ENCODE measurements at regions not wholly inside any gene's neighbourhood (a gene's known extent, or its start where the extent isn't known, plus 50 kb on each side); places are given as distances from the start of the nearest gene placed in this dataset.

- TF ChIP-seq EZH2 (IDR thresholded peaks at IDR 0.05; ENCODE audit: borderline replicate concordance, low read depth, low read length, severe bottlenecking), result no peak
- TF ChIP-seq, protein P1, sequence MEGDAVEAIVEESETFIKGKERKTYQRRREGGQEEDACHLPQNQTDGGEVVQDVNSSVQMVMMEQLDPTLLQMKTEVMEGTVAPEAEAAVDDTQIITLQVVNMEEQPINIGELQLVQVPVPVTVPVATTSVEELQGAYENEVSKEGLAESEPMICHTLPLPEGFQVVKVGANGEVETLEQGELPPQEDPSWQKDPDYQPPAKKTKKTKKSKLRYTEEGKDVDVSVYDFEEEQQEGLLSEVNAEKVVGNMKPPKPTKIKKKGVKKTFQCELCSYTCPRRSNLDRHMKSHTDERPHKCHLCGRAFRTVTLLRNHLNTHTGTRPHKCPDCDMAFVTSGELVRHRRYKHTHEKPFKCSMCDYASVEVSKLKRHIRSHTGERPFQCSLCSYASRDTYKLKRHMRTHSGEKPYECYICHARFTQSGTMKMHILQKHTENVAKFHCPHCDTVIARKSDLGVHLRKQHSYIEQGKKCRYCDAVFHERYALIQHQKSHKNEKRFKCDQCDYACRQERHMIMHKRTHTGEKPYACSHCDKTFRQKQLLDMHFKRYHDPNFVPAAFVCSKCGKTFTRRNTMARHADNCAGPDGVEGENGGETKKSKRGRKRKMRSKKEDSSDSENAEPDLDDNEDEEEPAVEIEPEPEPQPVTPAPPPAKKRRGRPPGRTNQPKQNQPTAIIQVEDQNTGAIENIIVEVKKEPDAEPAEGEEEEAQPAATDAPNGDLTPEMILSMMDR (IDR thresholded peaks at IDR 0.05; ENCODE audit: borderline replicate concordance, extremely low read depth, low read length, poor library complexity, severe bottlenecking), result no peak
Measured at GRCh38 chr9:82499337-82499736, 510.8 kb downstream of the SPATA31D1 start.
